ENCODE measurements at regions not wholly inside any gene's neighbourhood (a gene's known extent, or its start where the extent isn't known, plus 50 kb on each side); places are given as distances from the start of the nearest gene placed in this dataset.

DNA sequence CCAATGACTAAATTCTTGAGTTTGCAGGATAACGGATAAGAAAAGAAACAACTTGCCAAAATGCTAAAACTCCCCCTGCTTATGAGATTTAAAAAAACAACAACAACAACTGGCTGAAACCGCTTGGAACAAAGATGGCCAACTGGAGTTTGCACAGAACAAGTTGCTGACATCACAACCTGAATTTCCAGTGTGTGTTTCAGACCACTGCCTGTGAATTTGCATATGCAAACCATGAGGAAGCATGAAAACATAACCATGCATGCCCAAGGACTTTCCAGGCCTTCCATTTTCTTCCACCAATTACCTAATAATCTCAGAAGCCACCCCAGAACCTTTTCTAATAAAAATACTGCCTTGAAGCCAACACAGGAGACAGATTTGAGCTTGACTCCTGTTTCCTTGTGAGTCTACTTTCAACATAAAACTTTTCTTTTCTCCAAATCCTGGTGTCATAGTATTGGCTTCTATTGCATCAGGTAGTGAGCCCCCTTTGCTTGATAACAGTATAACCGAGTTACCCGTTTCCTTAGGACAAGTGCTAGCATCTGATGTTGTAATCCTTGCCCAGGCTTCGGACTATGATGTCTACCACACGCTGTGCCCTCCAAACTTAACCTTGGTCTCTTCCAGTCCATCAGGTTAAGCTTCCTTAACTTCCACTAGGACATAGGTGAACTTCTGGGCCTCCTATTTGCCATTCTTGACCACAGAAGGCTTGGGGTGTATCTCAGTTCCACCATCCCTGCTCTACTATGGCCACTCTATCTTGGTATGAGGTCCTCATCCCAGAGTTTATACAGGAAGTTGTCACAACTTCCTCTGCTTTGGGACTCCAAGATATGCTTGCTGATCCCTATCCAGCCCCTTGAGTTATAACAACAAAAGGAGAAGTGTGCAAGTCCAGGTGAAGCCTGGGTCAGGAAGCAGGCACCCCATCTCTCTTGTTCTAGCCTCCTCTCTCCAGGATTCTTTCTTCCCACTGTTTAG, 385.5 kb upstream of the INTU start (continued):
- TF ChIP-seq POLR2AphosphoS5 (IDR thresholded peaks at IDR 0.05; ENCODE audit: low read length) (no peak), BACH1 (IDR thresholded peaks at IDR 0.05; ENCODE audit: borderline replicate concordance) (no peak), MYB (IDR thresholded peaks at IDR 0.05; ENCODE audit: borderline replicate concordance, low read depth, low read length) (no peak), MYC (IDR thresholded peaks at IDR 0.05; ENCODE audit: insufficient read depth, insufficient read length, insufficient replicate concordance, low read length, severe bottlenecking) (no peak), SMAD5 (IDR thresholded peaks at IDR 0.05; ENCODE audit: low read depth) (no peak), EGR1 (IDR thresholded peaks at IDR 0.05; ENCODE audit: borderline replicate concordance in 1 of 2, low read depth in 2 of 2, low read length in 2 of 2) (no peak), TBL1XR1 (IDR thresholded peaks at IDR 0.05; ENCODE audit: low read depth, low read length) (no peak)

DNA sequence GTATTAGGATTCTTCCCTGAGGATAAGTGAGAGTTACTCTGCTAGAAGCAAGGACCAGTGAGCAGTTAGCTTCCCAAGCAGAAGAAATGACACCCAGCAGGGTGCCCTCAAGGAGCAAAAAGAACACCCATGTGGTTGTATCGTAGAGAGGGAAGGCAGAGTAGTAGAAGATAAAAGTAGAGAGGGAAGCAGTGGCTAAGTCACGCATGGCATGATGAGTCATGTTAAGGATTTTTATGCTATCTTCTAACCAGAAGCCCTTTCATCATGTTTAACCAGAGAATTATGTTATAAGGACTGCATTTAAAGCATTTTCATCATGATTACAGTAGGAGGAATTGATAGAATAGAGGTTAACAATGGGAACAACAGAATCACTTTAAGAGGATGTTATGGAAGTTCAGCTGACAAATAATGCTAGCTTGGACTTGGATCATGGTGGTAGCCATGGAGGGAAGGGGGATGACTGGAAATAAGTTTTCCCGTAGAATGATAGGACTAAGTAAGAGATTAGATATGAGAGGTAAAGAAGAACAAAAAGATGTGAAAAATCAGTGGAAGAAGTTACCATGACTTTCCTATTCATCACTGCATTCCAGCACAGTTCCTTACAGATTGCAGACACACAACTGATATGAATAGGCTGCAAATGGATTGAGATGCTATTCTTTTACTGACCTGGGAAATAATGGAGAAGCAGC, 383.5 kb upstream of the INTU start:
- Histone ChIP-seq H3K4me2 (ENCODE audit: control insufficient read depth, insufficient read depth) (no peak overlapping the region), H3K27ac (ENCODE audit: control insufficient read depth, insufficient read depth) (no peak overlapping the region), H3K36me3 (ENCODE audit: control insufficient read depth in 2 of 2, insufficient read depth in 2 of 2, low read length in 1 of 2) (no peaks in the 10 kb centered on the region), H4K20me1 (ENCODE audit: control insufficient read depth, insufficient read depth) (no peaks in the 10 kb centered on the region), H3K9me3 (replicated peaks; ENCODE audit: control insufficient read depth, insufficient read depth, low read length) (no peaks in the 10 kb centered on the region), H3K4me1 (ENCODE audit: control insufficient read depth, insufficient read depth, low read length) (no peaks in the 10 kb centered on the region), H3K27me3 (replicated peaks in 1 of 2; ENCODE audit: control insufficient read depth in 2 of 2, insufficient read depth in 2 of 2, low read length in 1 of 2) (no peaks in the 10 kb centered on the region), H3K79me2 (ENCODE audit: control insufficient read depth, insufficient read depth, low read length) (no peaks in the 10 kb centered on the region), H3K9ac (ENCODE audit: control insufficient read depth, insufficient read depth, low read length) (no peak overlapping the region), H2AFZ (ENCODE audit: control insufficient read depth, low read depth, low read length) (no peak overlapping the region), H3K4me3 (no peak overlapping the region)
- 26% methylated on average over 3 of the region's 3 CpGs for WGBS (ENCODE audit: insufficient coverage, insufficient replicate concordance, low lambda C conversion rate, missing lambda C conversion rate)
- RAD21 ChIA-PET (ENCODE audit: unreplicated experiment): no interaction called here
- in situ Hi-C loops (cut with MboI) (no loop called here), intact Hi-C loops (cut with micrococcal nuclease; ENCODE audit: unreplicated experiment) (no loop called here)
- SMC1A ChIA-PET (ENCODE audit: uncharacterized antibody, unreplicated experiment): no interaction called here
- CTCF ChIA-PET: no interaction called here
- BruUV-seq (replicated peaks): no TSS peak
- ATAC-seq (no peak), FAIRE-seq (no peak), DNase-seq (ENCODE audit: low read depth, low spot score) (no peak)
- POLR2A ChIA-PET: no interaction called here
- TF ChIP-seq NRF1 (conservative IDR thresholded peaks at IDR 0.05; ENCODE audit: low read depth, low read length) (no peak), ZZZ3 (IDR thresholded peaks at IDR 0.05; ENCODE audit: control insufficient read depth, insufficient read length, low read depth) (no peak), RB1 (IDR thresholded peaks at IDR 0.05; ENCODE audit: borderline replicate concordance) (no peak), TCF7 (IDR thresholded peaks at IDR 0.05; ENCODE audit: borderline replicate concordance) (no peak), TCF3 (IDR thresholded peaks at IDR 0.05; ENCODE audit: borderline replicate concordance, insufficient read depth, low read depth, low read length) (no peak), KDM1A (IDR thresholded peaks at IDR 0.05; ENCODE audit: borderline replicate concordance) (no peak), RFX5 (IDR thresholded peaks at IDR 0.05; ENCODE audit: low read depth, low read length) (no peak), PRDM15 (CRISPR knock-in tag; IDR thresholded peaks at IDR 0.05) (no peak), E2F4 (IDR thresholded peaks at IDR 0.05; ENCODE audit: low read depth, low read length) (no peak), MEF2B (IDR thresholded peaks at IDR 0.05; ENCODE audit: partially characterized antibody, poor library complexity, severe bottlenecking) (no peak)
